ENCODE measurements at regions not wholly inside any gene's neighbourhood (a gene's known extent, or its start where the extent isn't known, plus 50 kb on each side); places are given as distances from the start of the nearest gene placed in this dataset.

DNA sequence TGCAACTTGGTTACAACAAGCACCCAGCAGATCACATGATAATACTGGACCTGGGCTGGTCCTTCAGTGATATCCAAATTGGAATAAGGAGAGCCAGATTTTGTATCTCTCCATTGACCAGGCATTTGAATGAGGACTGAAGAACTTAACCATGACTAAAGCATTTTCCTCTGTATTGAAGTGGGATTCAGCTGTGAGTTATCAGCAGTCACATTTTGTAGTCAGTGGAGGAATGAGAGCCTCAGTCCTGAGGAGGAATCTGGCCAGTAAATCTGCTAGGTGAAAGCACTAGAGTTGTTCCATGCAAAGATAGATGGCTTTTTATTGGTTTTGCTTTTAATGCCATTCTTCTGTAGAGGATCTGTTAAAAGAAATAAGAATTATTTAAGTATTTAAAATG lies 1506.0 kb downstream of the PCDH7 start:
- TF ChIP-seq, protein P1, sequence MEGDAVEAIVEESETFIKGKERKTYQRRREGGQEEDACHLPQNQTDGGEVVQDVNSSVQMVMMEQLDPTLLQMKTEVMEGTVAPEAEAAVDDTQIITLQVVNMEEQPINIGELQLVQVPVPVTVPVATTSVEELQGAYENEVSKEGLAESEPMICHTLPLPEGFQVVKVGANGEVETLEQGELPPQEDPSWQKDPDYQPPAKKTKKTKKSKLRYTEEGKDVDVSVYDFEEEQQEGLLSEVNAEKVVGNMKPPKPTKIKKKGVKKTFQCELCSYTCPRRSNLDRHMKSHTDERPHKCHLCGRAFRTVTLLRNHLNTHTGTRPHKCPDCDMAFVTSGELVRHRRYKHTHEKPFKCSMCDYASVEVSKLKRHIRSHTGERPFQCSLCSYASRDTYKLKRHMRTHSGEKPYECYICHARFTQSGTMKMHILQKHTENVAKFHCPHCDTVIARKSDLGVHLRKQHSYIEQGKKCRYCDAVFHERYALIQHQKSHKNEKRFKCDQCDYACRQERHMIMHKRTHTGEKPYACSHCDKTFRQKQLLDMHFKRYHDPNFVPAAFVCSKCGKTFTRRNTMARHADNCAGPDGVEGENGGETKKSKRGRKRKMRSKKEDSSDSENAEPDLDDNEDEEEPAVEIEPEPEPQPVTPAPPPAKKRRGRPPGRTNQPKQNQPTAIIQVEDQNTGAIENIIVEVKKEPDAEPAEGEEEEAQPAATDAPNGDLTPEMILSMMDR (IDR thresholded peaks at IDR 0.05) = no peak
- no peak for TF ChIP-seq POLR2A (IDR thresholded peaks at IDR 0.05)
